ENCODE measurements at regions not wholly inside any gene's neighbourhood (a gene's known extent, or its start where the extent isn't known, plus 50 kb on each side); places are given as distances from the start of the nearest gene placed in this dataset.

DNA sequence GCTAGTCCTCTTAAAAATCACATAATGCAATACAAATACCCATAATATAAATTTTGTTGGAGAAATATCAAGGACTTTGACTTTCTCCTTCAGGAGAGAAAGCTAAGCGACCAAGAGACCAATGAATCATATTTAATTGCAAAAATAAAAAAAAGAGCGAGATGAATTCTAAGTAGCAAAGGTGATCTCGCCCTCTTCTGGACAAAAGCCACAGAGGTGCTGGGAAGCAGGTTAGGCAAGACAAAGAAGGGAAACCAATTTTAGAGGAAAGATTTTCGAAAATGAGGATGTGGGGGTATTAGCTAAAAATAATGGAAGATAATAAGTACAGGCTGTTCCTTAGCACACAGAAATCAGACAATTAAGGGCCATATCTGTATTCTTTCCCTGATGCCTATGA is 111.4 kb upstream of the PLAAT1 start:
- no peak for ATAC-seq
- DNase-seq: no peak
- intact Hi-C loops (cut with DNase I): no loop called here

DNA sequence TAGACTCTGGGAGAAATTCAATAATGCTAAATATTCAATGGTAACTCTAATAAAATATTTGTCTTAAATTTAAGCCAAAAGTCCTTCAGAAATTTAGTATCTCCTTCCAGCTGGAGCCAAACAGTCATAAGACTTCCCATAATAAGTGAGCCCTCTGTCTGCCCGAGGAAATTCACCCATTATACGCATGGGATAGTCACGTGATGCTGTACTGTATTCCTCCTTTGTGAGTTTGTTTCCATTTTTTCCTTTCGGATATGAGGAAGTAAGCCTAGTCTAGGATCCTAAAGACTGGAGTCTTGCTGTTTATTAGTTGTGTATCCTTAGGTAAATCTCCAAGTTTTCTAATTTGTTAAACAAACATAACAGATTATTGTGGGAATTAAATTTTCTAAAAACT is 110.4 kb upstream of the PLAAT1 start:
- Histone ChIP-seq H3K27me3 (ENCODE audit: low read depth) (peaks cover 5% of the 10 kb centered on the region), H3K4me1 (no peaks in the 10 kb centered on the region), H3K4me3 (no peak overlapping the region), H3K9me3 (no peaks in the 10 kb centered on the region), H3K27ac (no peak overlapping the region), H3K36me3 (no peaks in the 10 kb centered on the region)
- intact Hi-C loops (cut with DNase I): no loop called here
- no peak for TF ChIP-seq CTCF (IDR thresholded peaks at IDR 0.05)
- DNase-seq (no peak), ATAC-seq (no peak)

More for the DNA sequence above, 111.4 kb upstream of the PLAAT1 start:
- no peak overlapping the region for H3K4me3 ChIP-seq
- no peaks in the 10 kb centered on the region for H3K9me3 ChIP-seq
- peaks cover 3% of the 10 kb centered on the region for H3K27me3 ChIP-seq (ENCODE audit: low read depth)
- no peak overlapping the region for H3K27ac ChIP-seq
- H3K36me3 ChIP-seq: no peaks in the 10 kb centered on the region
- no peaks in the 10 kb centered on the region for H3K4me1 ChIP-seq
- TF ChIP-seq CTCF (IDR thresholded peaks at IDR 0.05): no peak

GRCh38 chr3:193132241-193132640 is 108.8 kb upstream of the PLAAT1 start:
- H3K27ac ChIP-seq: no peak overlapping the region
- ATAC-seq: no peak

GRCh38 chr3:193132964-193133363 is 108.1 kb upstream of the PLAAT1 start:
- no peak overlapping the region for H3K4me3 ChIP-seq
- H3K27ac ChIP-seq: no peak overlapping the region
- ATAC-seq (no peak), DNase-seq (no peak)
- peaks cover 5% of the 10 kb centered on the region for H3K27me3 ChIP-seq (ENCODE audit: low read depth)
- H3K4me1 ChIP-seq: no peaks in the 10 kb centered on the region
- H3K9me3 ChIP-seq: no peaks in the 10 kb centered on the region
- no peak for TF ChIP-seq CTCF (IDR thresholded peaks at IDR 0.05)
- intact Hi-C loops (cut with DNase I): no loop called here
- H3K36me3 ChIP-seq: no peaks in the 10 kb centered on the region

More at GRCh38 chr3:193132241-193132640, 108.8 kb upstream of the PLAAT1 start:
- H3K4me3 ChIP-seq: no peak overlapping the region
- TF ChIP-seq CTCF (IDR thresholded peaks at IDR 0.05): no peak
- no peaks in the 10 kb centered on the region for H3K4me1 ChIP-seq
- no peaks in the 10 kb centered on the region for H3K9me3 ChIP-seq
- peaks cover 5% of the 10 kb centered on the region for H3K27me3 ChIP-seq (ENCODE audit: low read depth)
- intact Hi-C loops (cut with DNase I): no loop called here
- no peaks in the 10 kb centered on the region for H3K36me3 ChIP-seq
- DNase-seq: no peak

DNA sequence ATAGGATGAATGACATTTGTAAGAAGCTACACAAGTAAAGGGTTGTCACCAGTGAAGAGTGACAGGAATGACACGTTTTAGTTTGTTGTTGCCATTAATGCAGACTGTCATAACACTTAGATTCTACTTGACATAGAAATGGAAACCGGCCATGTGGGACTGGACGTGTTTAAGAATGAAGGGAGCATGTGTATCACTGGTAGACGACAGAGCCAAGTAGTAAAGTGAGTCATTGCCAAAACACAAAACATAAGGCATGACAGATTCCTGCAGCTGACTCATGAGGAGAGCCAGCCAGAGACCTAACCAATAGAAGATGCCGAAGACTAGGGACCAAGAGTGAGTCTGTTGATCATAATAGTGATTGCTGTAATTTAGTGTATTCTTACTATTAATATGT is 106.2 kb upstream of the PLAAT1 start:
- no peak for TF ChIP-seq CTCF (IDR thresholded peaks at IDR 0.05)
- peaks cover 5% of the 10 kb centered on the region for H3K27me3 ChIP-seq (ENCODE audit: low read depth)
- no peak overlapping the region for H3K4me3 ChIP-seq
- no peak for DNase-seq
- ATAC-seq: no peak
- H3K27ac ChIP-seq: no peak overlapping the region
- intact Hi-C loops (cut with DNase I): no loop called here
- H3K36me3 ChIP-seq: no peaks in the 10 kb centered on the region
- no peaks in the 10 kb centered on the region for H3K4me1 ChIP-seq
- H3K9me3 ChIP-seq: no peaks in the 10 kb centered on the region

GRCh38 chr3:193140381-193140780 is 100.6 kb upstream of the PLAAT1 start:
- no peak for TF ChIP-seq CTCF (IDR thresholded peaks at IDR 0.05)
- Histone ChIP-seq H3K36me3 (no peaks in the 10 kb centered on the region), H3K4me3 (no peak overlapping the region), H3K27ac (no peak overlapping the region), H3K4me1 (no peaks in the 10 kb centered on the region), H3K9me3 (no peaks in the 10 kb centered on the region), H3K27me3 (ENCODE audit: low read depth) (no peaks in the 10 kb centered on the region)
- intact Hi-C loops (cut with DNase I): no loop called here
- DNase-seq (no peak), ATAC-seq (no peak)

Measured in lower lobe of right lung (tissue), 2 donors.